ENCODE measurements at regions not wholly inside any gene's neighbourhood (a gene's known extent, or its start where the extent isn't known, plus 50 kb on each side); places are given as distances from the start of the nearest gene placed in this dataset.

- peak in 1 of 2 donors; percentile 18 for DNase-seq (ENCODE audit: low read depth in 2 of 2)
Measured at GRCh38 chr6:138007014-138007472, 100.2 kb downstream of the PERP start.

- no peak for DNase-seq (ENCODE audit: low read depth in 2 of 2)
Measured at GRCh38 chr6:138008791-138009190, 98.4 kb downstream of the PERP start.

GRCh38 chr6:138011413-138011812 lies 95.8 kb downstream of the PERP start:
- DNase-seq (ENCODE audit: low read depth in 2 of 2): no peak

DNA sequence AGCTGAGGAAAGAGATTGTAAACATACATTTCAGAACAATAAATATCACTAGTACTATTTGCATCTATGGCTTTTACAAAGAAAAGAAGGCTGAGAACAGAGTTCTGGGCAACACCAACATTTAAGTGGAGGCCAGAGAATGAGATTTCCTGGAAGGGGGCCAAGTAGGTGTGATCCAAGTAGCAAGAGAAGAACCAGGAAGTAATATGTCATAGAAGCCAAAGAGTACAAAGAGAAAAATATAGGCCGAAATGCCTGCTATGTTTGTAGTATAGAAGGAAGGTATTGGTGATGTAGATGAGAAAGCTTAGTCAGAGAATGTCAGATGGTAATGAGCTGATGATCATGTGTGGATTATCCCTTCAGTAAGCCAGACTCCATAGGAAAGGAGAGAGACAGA lies 94.5 kb downstream of the PERP start:
- no peak for DNase-seq (ENCODE audit: low read depth in 2 of 2)

DNA sequence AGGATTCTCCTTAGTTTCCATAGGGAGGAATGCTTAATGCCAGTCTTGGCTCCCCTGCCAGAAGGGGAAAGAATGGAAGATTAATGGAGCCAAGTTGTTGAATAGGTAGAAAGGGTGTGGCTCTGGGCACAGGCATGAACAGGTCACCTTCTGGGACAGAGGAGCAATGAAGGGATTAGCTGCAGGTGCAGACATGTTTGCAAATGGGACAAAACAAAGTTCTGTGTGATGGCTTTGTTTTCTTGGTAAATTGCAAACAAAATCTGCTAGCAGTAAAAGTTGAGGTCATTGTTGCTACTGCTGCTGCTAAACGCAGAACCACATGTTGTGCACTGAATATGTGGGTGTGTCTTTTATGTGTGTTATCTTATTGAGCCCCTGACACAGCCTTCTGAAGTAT lies 93.3 kb downstream of the PERP start:
- no peak for DNase-seq (ENCODE audit: low read depth in 2 of 2)

GRCh38 chr6:138017166-138017757 lies 90.0 kb downstream of the PERP start:
- no peak for DNase-seq (ENCODE audit: low read depth in 2 of 2)

DNA sequence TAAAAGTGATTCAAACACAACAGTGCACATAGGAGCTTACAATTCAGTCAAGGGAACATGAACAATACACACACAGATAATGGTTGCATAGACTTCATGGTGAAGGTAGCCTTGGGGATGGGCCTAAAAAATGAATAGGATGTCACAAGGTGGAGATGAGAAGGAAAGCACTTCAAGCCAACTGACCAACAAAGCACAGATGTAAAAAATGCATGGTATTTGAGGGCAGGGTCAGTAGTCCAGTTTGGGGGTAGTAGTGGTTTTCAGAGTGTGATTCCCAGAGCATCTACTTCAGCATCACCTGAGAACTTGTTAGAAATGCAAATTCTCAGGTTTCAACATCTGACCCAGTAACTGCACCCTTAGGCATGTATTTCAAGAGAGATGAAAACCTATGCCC lies 88.9 kb downstream of the PERP start:
- DNase-seq (ENCODE audit: low read depth in 2 of 2): no peak

DNA sequence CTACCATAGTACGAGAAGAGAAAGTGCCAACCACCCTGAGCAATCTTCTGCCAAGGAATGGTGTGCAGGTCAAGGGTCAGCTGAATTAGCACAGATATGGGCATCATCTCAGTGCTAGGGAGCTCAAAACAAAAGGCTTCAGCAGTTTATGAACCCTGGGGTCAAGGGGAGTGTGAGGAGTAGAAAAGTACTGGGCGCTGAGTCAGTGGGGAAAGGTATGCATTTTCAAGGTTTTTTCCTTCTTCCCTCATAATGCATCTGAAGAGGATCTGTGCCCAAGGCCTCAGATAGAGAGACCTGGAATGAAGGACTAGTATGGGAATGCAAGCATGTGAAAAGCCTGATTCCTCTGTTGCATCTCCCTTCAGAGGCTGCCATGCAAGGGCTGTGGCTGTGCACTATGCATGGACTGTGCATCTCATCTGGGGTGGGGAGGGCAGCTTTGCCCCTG lies 81.7 kb downstream of the PERP start:
- no peak for DNase-seq (ENCODE audit: low read depth in 2 of 2)

- no peak for DNase-seq (ENCODE audit: low read depth in 2 of 2)
Measured at GRCh38 chr6:138026342-138026741, 80.9 kb downstream of the PERP start.

DNA sequence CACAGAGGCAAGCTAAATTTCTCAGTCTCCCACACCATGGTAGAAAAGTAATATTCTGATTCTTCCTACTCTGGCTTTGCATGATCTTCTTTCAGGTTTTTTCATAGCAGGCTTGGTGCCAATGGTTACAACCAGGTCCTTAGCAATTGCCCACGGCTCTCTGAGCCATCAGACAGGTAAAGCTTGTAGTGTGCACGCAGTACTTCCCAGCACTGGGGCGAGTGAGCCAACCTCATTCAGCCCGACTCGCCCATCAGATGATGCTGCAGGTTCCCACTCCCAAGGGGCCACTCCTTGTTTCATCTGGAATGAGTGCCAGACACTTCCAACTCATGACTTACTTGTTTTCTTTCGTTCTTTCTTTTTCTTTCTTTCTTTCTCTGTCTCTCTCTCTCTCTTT lies 78.3 kb downstream of the PERP start:
- no peak for DNase-seq (ENCODE audit: low read depth in 2 of 2)

DNA sequence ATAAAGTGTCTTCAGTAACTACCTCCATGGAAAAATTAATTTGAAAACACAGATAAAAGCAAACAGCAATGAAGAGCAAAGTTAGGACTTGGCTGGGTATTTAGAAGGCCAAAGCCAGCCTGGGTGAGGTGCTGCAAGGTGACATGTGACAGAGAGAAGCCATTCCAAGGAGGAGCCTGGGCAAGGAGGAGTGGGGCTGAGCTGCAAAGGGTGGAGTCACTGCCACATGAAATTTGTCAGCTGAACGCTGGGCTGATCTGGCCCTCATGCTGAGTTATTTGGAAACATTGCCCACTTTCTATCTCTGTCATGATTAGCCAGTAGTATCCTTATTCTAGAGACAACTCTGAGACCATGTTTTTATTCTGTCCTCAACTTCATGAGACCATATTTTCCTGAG lies 76.3 kb downstream of the PERP start:
- no peak for DNase-seq (ENCODE audit: low read depth in 2 of 2)

DNA sequence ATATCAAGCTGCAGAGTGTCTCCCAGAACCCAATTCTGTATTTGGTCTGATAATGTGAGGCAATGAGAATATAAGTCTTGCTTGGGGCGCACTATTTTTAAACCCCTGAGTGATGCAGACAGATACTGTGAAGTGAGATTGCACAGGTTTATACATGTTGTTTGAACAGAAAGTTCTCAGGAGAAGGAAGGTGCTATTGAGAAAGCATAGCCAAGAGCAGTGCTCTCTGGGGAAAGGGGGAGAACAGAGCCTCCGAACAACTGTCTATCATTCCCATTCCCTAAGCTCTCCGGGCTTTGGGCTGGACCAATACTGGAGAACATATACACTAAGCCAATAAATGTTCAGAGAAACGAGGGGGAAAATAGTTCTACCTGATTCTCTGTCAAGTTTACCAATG lies 75.8 kb downstream of the PERP start:
- no peak for DNase-seq (ENCODE audit: low read depth in 2 of 2)

DNA sequence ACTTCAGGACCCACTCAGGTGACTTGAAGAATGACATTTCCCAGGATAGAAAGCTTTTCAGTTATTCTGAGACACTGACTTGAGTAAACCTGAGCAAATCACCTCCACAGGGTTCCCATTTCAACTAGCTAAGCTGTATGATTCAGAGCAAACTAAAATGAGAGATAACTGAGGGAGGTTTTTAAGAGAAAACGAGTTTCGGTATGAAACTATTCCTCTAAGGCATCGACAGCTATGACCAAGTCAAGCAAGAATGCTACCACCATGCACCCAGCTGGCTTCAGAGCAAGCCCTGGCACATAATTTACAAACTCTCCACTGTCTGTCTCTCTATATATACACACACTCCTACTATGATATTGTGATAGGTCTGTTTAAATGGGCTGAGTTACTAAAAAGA lies 75.4 kb downstream of the PERP start:
- no peak for DNase-seq (ENCODE audit: low read depth in 2 of 2)

DNA sequence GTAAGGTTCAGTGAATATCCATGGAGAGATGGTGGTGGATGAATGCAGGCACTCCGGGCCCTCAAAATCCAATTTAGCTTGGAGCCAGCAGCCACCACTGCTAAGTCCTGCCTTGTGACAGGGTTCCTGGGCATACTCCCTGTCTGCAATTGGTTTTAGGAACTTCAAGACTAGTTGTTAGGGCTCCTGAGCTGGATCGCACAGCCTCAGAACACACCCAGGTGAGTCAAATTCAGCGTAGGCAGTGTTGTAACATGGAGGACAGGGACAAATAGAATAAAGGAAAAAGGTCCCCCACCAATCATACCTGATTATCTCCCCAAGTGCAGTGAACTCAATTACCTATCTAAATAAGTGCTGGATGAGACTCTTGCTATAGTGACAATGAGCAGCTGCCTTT lies 74.6 kb downstream of the PERP start:
- no peak for DNase-seq (ENCODE audit: low read depth in 2 of 2)

DNA sequence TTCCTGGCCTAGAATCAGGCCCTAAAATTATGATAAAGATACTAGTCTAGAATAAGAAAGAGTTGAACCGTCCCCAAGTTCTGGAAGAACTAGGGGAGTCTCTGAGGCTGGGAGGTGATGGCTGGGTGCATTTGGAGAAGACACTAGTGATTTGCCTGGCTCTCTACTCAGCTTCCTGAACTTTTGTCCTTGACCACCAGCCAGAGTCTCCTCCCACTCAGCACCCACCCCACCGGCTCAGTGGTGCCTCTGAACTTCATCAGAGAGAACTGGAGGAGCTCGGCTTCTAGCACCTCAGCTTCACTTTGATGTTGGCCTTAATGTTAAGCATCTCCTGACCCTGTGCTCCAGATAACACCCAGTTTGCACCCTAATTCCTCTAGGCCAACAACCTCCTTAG lies 73.0 kb downstream of the PERP start:
- DNase-seq (ENCODE audit: low read depth in 2 of 2): no peak

- DNase-seq (ENCODE audit: low read depth in 2 of 2): no peak
Measured at GRCh38 chr6:138035070-138035469, 72.1 kb downstream of the PERP start.

DNA sequence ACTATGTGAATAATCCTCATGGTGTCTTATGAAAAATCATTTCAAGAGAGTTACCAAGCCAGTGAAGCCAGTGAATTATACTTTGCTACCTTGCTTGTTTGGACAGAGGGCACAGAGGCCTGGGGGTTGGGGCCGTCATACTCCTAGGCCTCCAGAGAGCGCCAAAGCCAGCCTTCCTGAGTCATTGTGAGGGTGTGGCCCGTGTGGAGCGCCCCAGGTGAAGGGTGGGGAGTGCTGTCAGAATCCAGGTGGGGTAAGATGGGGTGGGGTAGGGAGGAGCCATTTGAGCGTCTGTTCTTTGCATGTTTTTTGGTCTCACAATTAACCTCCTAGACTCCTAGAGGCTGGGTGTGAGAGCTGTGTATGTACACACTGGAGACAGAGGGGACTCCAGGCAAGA lies 71.1 kb downstream of the PERP start:
- DNase-seq (ENCODE audit: low read depth in 2 of 2): no peak

GRCh38 chr6:138037009-138037504 lies 70.2 kb downstream of the PERP start:
- DNase-seq (ENCODE audit: low read depth in 2 of 2): no peak

DNA sequence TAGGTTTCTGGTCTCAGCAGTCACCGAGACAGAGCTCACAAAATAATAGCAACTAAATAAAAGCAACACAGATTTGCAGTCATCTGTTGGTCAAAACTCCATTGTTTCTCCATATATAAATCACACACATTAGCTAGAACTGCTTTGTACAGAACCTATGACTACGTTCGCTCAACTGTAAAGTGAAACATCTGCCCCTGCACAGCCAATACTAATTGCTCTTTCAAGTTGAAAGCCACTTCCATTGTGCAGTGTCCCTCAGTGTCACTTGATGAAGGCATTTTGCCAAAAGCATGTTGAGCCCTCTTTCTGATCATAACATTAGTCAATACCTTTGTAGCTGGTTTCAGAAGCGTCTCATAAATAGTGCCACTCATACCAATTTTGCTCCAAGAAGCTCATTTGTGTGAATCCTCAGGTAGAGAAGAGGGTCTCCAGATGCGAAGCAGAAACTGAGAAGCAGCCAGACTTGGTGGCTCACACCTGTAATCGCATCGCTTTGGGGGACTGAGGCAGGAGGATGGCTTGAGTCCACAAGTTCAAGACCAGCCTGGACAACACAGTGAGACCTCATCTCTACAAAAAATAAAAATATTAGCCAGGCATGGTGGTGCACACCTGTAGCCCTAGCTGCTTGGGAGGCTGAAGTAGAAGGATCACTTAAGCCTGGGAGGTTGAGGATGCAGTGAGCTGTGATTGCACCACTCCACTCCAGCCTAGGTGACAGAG lies 68.9 kb downstream of the PERP start:
- DNase-seq (ENCODE audit: low read depth in 2 of 2): no peak

All from stimulated activated CD4-positive, alpha-beta T cell treated with anti-CD3 and anti-CD28 coated beads, Interleukin-15, amount 100 ng/mL, for 48 hours (primary cell).